Subcutaneous abdominal adipose tissue (tissue), 5 donors: ENCODE measurements at regions not wholly inside any gene's neighbourhood (a gene's known extent, or its start where the extent isn't known, plus 50 kb on each side); places are given as distances from the start of the nearest gene placed in this dataset.

ENCODE experiments used
- H3K27ac ChIP-seq: one replicate; pipeline ENCODE4 v1.7.0; 2013; ENCODE audit warnings: low read depth, mild to moderate bottlenecking, inconsistent platforms, low read length, moderate library complexity
- H3K27me3 ChIP-seq, 5 donors: one replicate each; pipeline ENCODE4 v1.7.0; 2013; ENCODE audit warnings: low read length in 5 of 5, inconsistent platforms in 1 of 5; ENCODE audit not compliant: control insufficient read depth in 5 of 5, insufficient read depth in 4 of 5
- H3K36me3 ChIP-seq, 5 donors: one replicate each; pipeline ENCODE4 v1.7.0; 2013; ENCODE audit warnings: low read length in 5 of 5; ENCODE audit not compliant: control insufficient read depth in 5 of 5, insufficient read depth in 5 of 5
- H3K4me1 ChIP-seq, 5 donors: one replicate each; pipeline ENCODE4 v1.7.0; 2013; ENCODE audit warnings: low read length in 5 of 5, mild to moderate bottlenecking in 3 of 5, moderate library complexity in 1 of 5; ENCODE audit not compliant: control insufficient read depth in 5 of 5, insufficient read depth in 5 of 5
- H3K4me3 ChIP-seq, 5 donors: one replicate each; pipeline ENCODE4 v1.7.0; 2013; ENCODE audit warnings: low read length in 5 of 5, low read depth in 1 of 5
- H3K9ac ChIP-seq, 5 donors: one replicate each; pipeline ENCODE4 v1.7.0; 2013; ENCODE audit warnings: low read length in 5 of 5, mild to moderate bottlenecking in 4 of 5, moderate library complexity in 3 of 5
- H3K9me3 ChIP-seq, 5 donors: one replicate each; pipeline ENCODE4 v1.7.0; 2013; ENCODE audit warnings: low read length in 5 of 5; ENCODE audit not compliant: control insufficient read depth in 5 of 5
- donor health status: healthy.
- donor health status: healthy.
- donor health status: healthy.
- donor health status: healthy.
- donor health status: healthy.

DNA sequence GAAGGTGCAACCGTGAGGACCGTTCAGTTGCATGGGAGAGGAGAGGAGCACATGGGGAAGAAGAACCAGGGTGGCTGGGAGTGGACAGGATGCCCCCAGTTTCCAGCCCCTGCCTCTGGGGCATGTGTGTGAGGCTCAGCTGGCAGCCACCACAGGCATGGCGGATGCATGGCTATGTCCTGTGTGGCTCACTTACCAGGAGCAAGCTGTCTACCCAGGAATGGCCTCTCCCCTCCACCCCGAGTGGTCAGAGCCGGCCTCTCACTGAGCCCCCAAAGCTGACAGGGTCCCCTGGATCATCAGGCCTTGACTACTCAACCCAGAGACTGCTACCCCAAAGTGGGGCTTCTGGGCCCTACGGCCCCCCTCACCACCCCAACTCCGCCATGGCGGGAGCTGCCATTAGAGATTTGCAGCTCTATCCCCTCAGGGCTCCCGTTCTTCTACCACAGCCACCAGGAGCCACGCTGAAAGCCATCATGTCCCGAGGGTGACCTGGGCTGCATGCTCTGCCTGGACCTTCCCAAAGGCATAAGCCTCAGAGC, 65.3 kb downstream of the RHOB start:
- H3K4me3 ChIP-seq = no peak overlapping the region
- H3K4me1 ChIP-seq = peaks cover 0 to 19% (median 4%) of the 10 kb centered on the region in 5 donors
- no peaks in the 10 kb centered on the region for H3K9me3 ChIP-seq
- no peaks in the 10 kb centered on the region for H3K27me3 ChIP-seq
- no peaks in the 10 kb centered on the region for H3K36me3 ChIP-seq
- no peak overlapping the region for H3K9ac ChIP-seq
- H3K27ac ChIP-seq = no peak overlapping the region

DNA sequence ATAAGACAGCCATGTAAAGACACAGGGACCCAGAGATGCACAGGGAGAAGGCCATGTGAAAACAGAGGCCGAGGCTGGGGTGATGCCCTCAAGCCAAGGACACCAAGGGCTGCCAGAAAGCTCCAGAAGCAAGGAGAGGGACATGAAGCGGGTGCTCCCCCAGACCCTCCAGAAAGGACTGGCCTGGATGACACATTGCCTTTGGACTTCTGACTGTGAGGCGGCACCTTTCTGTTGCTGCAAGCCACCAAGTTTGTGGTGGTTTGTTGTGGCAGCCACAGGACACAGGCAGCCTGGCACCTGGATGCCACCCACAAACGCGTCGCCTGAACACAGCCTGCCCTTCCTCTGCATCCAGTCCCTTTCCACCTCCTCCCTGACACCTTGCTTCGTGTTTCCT, 67.1 kb downstream of the RHOB start:
- Histone ChIP-seq H3K4me3 (no peak overlapping the region), H3K4me1 (peaks cover 0 to 12% (median 4%) of the 10 kb centered on the region in 5 donors), H3K9ac (no peak overlapping the region), H3K27ac (no peak overlapping the region), H3K36me3 (no peaks in the 10 kb centered on the region), H3K27me3 (no peaks in the 10 kb centered on the region), H3K9me3 (no peaks in the 10 kb centered on the region)

DNA sequence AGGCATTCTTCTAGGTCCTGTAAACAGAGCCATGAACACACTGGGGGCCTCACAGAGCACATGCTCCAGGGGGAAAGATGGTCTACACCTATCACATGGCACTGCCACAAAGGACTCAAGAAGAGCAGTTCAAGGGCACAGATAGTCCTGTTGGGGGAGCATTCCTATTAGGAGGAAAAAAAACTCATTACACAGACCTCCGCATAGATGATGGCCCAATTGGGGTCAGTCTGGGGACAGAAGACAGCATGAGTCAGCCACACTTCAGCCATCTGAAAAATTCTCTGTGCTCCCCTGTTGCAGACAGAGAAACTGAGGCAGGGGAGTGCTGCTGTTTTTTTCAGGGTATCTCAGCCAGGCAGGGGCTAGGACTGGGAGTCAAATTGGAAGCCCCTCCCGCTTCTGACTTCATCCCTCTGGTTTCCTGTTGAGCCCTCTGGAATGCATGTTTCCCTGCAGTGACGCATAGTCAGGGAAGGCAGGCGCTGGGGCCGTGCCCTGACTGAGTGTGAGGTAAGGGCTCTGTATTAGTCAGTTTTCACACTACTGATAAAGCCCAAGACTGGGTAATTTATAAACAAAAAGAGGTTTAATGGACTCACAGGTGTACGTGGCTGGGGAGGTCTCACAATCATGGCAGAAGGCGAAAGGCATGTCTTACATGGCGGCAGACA, 67.9 kb downstream of the RHOB start:
- H3K9ac ChIP-seq = no peak overlapping the region
- H3K27me3 ChIP-seq = no peaks in the 10 kb centered on the region
- H3K9me3 ChIP-seq = no peaks in the 10 kb centered on the region
- H3K4me3 ChIP-seq = no peak overlapping the region
- H3K4me1 ChIP-seq = peaks cover 0 to 7% (median 4%) of the 10 kb centered on the region in 5 donors
- H3K27ac ChIP-seq = no peak overlapping the region
- no peaks in the 10 kb centered on the region for H3K36me3 ChIP-seq

DNA sequence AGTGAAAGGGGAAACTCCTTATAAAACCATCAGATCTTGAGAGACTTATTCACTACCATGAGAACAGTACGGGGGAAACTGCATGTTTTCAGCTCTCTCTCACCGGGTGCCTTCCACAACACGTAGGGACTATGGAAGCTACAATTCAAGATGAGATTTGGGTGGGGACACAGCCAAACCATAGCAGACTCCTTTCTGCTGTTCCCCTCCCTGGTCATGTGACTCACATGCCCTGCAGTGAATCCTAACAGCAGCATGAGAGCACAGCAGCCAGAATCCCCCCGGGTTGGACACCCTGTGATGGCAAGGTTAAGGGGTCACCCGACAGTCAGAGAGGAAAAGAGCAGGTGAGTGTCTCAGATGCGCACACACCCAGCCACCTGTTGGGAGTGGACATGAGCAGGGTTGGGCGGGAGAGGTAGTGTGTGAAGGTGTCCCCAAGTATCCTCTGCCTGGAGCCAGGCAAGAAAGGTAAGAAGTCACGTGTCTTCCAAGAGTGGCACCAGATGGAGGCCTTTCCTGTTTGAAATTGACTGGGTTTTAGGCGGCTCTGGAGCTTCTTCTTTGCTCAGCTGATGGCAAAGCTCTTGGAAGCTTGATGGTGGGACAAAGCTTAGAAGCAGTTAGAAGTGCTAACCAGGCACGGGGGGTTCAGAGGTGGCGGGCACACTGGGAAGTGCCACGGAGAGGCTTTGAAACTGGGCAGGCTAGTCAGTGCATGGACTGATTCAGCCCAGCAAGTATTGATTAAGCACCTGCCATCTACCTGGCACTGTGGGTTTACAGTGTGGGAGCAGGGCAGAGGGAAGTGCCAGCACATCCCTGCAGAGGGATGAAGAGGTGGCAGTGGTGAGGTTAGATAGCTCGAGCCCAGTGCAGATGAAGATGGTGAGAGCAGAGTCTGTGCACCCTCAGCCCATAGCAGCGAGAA, 68.7 kb downstream of the RHOB start:
- H3K4me1 ChIP-seq = peaks cover 0 to 7% (median 4%) of the 10 kb centered on the region in 5 donors
- H3K9me3 ChIP-seq = no peaks in the 10 kb centered on the region
- H3K36me3 ChIP-seq = no peaks in the 10 kb centered on the region
- H3K27me3 ChIP-seq = no peaks in the 10 kb centered on the region
- no peak overlapping the region for H3K9ac ChIP-seq
- H3K27ac ChIP-seq = no peak overlapping the region
- H3K4me3 ChIP-seq = no peak overlapping the region

DNA sequence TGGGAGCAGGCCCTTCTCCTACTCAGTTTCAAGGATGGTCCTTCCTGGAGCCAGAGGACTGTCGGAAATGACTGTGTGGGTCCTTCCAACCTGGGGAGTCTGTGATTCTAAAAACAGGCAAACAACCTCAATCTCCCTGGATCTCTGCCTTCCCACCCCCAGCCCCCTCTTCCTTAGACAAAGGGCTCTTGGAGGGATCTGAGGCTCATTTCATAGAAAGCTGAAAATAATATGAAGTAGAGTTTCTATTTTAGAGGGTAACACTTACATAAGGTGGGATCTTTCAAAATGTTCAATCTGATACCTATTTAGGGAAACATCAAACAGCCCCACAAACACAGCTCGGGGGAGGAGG, 69.4 kb downstream of the RHOB start:
- Histone ChIP-seq H3K4me1 (peaks cover 0 to 7% (median 4%) of the 10 kb centered on the region in 5 donors), H3K36me3 (no peaks in the 10 kb centered on the region), H3K27me3 (no peaks in the 10 kb centered on the region), H3K27ac (no peak overlapping the region), H3K4me3 (no peak overlapping the region), H3K9ac (no peak overlapping the region), H3K9me3 (no peaks in the 10 kb centered on the region)

DNA sequence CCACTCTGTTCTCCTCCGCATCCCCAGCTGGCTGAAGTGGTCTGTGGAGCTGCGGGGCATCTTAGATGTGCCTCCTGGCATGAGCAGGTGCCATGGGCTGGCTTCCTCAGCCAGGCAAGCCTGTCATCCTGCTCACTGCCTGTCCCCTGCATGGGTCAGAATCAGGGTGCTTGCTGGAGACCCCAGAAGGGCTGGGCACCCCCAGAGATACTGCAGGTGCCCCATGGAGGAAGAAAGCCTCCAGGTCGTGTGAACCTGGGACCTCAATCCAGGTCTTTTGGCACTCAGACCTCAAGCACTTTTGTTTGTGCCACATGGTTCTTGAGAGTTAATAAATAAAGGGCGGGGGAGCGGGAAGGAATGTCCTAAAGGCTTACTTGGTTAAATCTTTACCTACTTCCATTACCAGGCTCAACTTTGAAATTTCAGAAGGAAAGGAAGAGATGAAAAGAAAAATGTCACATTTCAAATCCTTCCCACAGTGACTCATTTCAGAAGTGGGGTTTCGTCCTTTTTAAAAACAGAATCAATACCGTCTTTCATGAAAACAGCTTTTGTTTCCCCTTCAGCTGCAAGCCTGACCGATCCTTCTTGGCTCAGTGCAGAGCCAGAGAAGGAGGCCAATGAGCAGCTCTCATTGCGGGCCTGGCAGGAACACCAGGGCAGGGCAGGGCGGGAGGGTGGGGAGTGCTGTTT, 69.9 kb downstream of the RHOB start:
- Histone ChIP-seq H3K9ac (no peak overlapping the region), H3K4me1 (peaks cover 0 to 7% (median 4%) of the 10 kb centered on the region in 5 donors), H3K27me3 (no peaks in the 10 kb centered on the region), H3K36me3 (no peaks in the 10 kb centered on the region), H3K4me3 (no peak overlapping the region), H3K27ac (no peak overlapping the region), H3K9me3 (no peaks in the 10 kb centered on the region)

DNA sequence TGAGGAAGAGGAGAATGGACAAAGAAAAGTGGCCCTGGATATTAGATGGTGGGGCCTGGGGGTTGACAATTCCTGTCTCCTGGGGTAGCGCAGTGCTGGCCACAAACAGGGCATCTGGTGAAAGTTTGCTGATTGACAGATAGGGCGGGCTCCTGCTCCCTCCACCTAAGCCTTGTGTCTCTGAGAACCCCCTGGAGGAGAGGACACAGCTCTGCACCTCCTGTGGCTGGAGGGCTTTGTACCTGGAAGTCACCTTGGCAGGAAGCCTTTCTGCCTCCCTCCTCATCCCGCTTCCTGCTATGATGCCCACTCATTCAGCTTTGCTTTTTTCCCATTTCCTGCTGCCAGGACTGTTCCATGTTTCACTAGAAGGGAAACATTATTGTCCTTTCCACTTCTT, 72.4 kb downstream of the RHOB start:
- H3K27ac ChIP-seq = no peak overlapping the region
- peaks cover under 1 to 14% (median 9%) of the 10 kb centered on the region in 5 donors for H3K4me1 ChIP-seq

DNA sequence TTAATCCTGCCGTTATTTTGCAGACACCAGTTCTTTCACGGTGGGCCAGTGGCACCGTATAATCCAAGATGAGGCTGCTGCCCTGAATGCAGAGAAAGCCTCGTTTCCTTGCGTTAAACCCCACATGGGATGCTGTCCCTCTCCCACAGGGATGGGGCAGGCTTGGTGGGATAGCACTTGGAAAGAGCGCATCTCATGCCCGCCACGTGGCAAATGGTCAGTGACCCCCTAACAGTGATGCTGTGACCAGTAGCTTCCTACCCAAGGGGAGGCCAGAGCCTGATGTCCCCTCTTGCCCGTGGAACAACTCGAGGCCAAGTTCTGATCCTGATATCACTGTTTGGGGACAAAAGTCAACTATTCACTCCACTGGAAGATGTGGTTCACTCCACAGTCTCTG, 73.3 kb downstream of the RHOB start:
- H3K36me3 ChIP-seq = no peaks in the 10 kb centered on the region
- no peaks in the 10 kb centered on the region for H3K27me3 ChIP-seq
- no peaks in the 10 kb centered on the region for H3K9me3 ChIP-seq
- peaks cover 9 to 19% (median 17%) of the 10 kb centered on the region in 5 donors for H3K4me1 ChIP-seq
- no peak overlapping the region for H3K9ac ChIP-seq
- H3K27ac ChIP-seq = no peak overlapping the region
- H3K4me3 ChIP-seq = no peak overlapping the region

More for the DNA sequence above, 72.4 kb downstream of the RHOB start:
- H3K4me3 ChIP-seq = no peak overlapping the region
- no peaks in the 10 kb centered on the region for H3K36me3 ChIP-seq
- no peaks in the 10 kb centered on the region for H3K27me3 ChIP-seq
- H3K9me3 ChIP-seq = no peaks in the 10 kb centered on the region
- no peak overlapping the region for H3K9ac ChIP-seq

DNA sequence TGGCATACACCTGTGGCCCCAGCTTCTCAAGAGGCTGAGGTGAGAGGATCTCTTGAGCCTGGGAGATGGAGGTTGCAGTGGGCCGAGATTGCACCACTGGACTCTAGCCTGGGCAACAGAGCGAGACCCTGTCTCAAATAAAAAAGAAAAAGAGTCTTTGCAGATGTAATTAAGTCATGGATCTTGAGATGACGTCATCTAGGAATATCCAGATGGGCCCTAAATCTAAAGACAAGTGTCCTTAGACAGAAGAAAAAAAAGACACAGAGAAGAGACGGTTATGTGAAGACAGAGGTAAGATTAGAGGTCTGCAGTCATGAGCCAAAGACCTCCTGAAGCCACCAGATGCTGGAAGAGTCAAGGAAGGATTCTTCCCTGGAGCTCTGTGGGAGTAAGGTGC, 74.3 kb downstream of the RHOB start:
- Histone ChIP-seq H3K9ac (no peak overlapping the region), H3K4me1 (peaks cover 16 to 29% (median 28%) of the 10 kb centered on the region in 5 donors), H3K9me3 (no peaks in the 10 kb centered on the region), H3K4me3 (no peak overlapping the region), H3K36me3 (no peaks in the 10 kb centered on the region), H3K27me3 (no peaks in the 10 kb centered on the region), H3K27ac (no peak overlapping the region)
